ENCODE measurements at regions not wholly inside any gene's neighbourhood (a gene's known extent, or its start where the extent isn't known, plus 50 kb on each side); places are given as distances from the start of the nearest gene placed in this dataset.

GRCh38 chr2:215758691-215759090 lies 254.7 kb downstream of the MREG start:
- no peaks in the 10 kb centered on the region for H3K9me3 ChIP-seq (ENCODE audit: control insufficient read depth, insufficient read depth, low read length)
- H3K4me3 ChIP-seq (ENCODE audit: low read length), result no peak overlapping the region
- H3K27me3 ChIP-seq (ENCODE audit: control insufficient read depth, insufficient read depth, low read length), result no peaks in the 10 kb centered on the region
- DNase-seq (ENCODE audit: low read depth, low spot score), result no peak
- WGBS (ENCODE audit: insufficient coverage, insufficient read length), result no CpG with 5 or more reads among the region's 4 CpGs
- H3K36me3 ChIP-seq (ENCODE audit: control insufficient read depth, insufficient read depth, low read length), result no peaks in the 10 kb centered on the region
- no peaks in the 10 kb centered on the region for H3K4me1 ChIP-seq (ENCODE audit: control insufficient read depth, insufficient read depth, low read length)
- no peak overlapping the region for H3K27ac ChIP-seq (ENCODE audit: low read length)

DNA sequence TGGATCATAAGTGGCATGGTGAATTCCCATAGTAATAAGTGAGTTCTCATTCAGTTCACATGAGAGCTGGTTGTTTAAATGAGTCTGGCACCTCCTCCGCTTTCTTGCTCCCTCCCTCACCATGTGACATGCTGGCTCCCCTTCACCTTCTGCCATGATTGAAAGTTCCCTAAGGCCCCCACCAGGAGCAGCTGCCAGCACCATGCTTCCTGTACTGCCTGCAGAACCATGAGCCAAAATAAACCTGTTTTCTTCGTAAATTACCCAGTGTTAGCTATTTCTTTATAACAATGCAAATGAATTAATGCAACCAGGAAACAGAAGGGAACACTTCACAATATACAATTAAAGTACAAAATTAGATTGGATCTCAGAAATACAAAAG lies 257.0 kb downstream of the MREG start:
- H3K36me3 ChIP-seq (ENCODE audit: control insufficient read depth, insufficient read depth, low read length), result no peaks in the 10 kb centered on the region
- H3K4me1 ChIP-seq (ENCODE audit: control insufficient read depth, insufficient read depth, low read length), result no peaks in the 10 kb centered on the region
- H3K27ac ChIP-seq (ENCODE audit: low read length), result no peak overlapping the region
- no peak for DNase-seq (ENCODE audit: low read depth, low spot score)
- WGBS (ENCODE audit: insufficient coverage, insufficient read length), result no CpG with 5 or more reads among the region's 2 CpGs
- H3K27me3 ChIP-seq (ENCODE audit: control insufficient read depth, insufficient read depth, low read length), result no peaks in the 10 kb centered on the region
- no peaks in the 10 kb centered on the region for H3K9me3 ChIP-seq (ENCODE audit: control insufficient read depth, insufficient read depth, low read length)
- H3K4me3 ChIP-seq (ENCODE audit: low read length), result no peak overlapping the region

DNA sequence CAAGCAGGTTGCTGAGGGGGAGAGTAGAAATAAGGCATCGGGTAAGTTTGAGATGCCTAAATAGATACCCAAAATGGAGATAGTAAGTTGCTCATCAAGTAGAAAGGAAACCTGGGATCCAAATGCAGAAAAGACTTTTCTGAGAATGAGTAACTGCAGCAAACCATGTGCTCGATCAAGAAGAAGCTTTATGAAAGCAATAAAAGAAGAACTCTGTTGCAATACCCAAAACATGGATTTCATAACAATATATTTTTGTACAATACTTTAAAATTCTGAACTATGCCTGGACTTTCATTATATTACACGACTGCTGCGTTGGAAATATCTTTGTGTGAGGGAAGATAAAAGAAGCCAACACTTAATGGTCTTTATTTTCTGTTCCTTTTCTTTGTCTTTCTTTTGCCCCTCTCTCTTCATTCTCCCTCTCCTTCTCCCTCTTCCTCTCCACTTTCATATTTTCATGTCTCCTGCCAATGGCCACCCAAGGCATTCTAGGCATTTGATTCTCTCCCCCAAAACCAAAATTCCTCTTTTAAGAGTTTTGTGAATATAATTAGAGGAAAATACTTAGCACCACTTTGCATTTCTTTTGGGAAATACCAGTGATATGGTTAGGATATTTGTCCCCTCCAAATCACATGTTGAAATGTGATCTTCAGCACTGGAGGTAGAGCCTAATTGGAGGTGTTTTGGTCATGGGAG lies 257.6 kb downstream of the MREG start:
- Histone ChIP-seq H3K27me3 (ENCODE audit: control insufficient read depth, insufficient read depth, low read length) (no peaks in the 10 kb centered on the region), H3K9me3 (ENCODE audit: control insufficient read depth, insufficient read depth, low read length) (no peaks in the 10 kb centered on the region), H3K27ac (ENCODE audit: low read length) (no peak overlapping the region), H3K36me3 (ENCODE audit: control insufficient read depth, insufficient read depth, low read length) (no peaks in the 10 kb centered on the region), H3K4me1 (ENCODE audit: control insufficient read depth, insufficient read depth, low read length) (no peaks in the 10 kb centered on the region), H3K4me3 (ENCODE audit: low read length) (no peak overlapping the region)
- no CpG with 5 or more reads among the region's 4 CpGs for WGBS (ENCODE audit: insufficient coverage, insufficient read length)
- no peak for DNase-seq (ENCODE audit: low read depth, low spot score)

GRCh38 chr2:215754546-215754945 lies 258.8 kb downstream of the MREG start:
- no peak overlapping the region for H3K27ac ChIP-seq (ENCODE audit: low read length)
- H3K4me1 ChIP-seq (ENCODE audit: control insufficient read depth, insufficient read depth, low read length), result no peaks in the 10 kb centered on the region
- no peak for DNase-seq (ENCODE audit: low read depth, low spot score)
- H3K36me3 ChIP-seq (ENCODE audit: control insufficient read depth, insufficient read depth, low read length), result no peaks in the 10 kb centered on the region
- no peaks in the 10 kb centered on the region for H3K9me3 ChIP-seq (ENCODE audit: control insufficient read depth, insufficient read depth, low read length)
- H3K4me3 ChIP-seq (ENCODE audit: low read length), result no peak overlapping the region
- H3K27me3 ChIP-seq (ENCODE audit: control insufficient read depth, insufficient read depth, low read length), result no peaks in the 10 kb centered on the region
- no CpG with 5 or more reads among the region's 3 CpGs for WGBS (ENCODE audit: insufficient coverage, insufficient read length)

DNA sequence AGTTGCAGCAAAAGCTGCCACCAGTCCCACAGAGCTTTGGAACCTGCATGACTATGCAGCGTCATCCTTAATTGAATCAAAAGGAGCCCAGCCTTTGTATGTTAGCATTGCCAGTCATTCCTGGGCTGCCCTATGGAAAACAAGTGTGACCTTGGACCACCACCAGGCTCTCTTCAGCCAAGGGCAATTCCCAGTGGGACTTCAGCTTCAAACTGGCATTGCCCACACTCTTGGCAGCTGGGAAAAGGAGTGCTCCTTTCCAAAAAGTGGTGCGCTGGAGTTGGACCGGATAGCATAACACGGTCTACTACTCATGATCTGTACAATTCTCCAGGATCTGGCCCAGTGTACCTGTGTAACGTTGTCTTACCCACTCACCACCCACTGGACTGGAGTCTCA lies 259.5 kb downstream of the MREG start:
- H3K27ac ChIP-seq (ENCODE audit: low read length), result no peak overlapping the region
- H3K9me3 ChIP-seq (ENCODE audit: control insufficient read depth, insufficient read depth, low read length), result no peaks in the 10 kb centered on the region
- no CpG with 5 or more reads among the region's 5 CpGs for WGBS (ENCODE audit: insufficient coverage, insufficient read length)
- H3K4me1 ChIP-seq (ENCODE audit: control insufficient read depth, insufficient read depth, low read length), result no peaks in the 10 kb centered on the region
- H3K4me3 ChIP-seq (ENCODE audit: low read length), result no peak overlapping the region
- DNase-seq (ENCODE audit: low read depth, low spot score), result no peak
- no peaks in the 10 kb centered on the region for H3K36me3 ChIP-seq (ENCODE audit: control insufficient read depth, insufficient read depth, low read length)
- no peaks in the 10 kb centered on the region for H3K27me3 ChIP-seq (ENCODE audit: control insufficient read depth, insufficient read depth, low read length)

DNA sequence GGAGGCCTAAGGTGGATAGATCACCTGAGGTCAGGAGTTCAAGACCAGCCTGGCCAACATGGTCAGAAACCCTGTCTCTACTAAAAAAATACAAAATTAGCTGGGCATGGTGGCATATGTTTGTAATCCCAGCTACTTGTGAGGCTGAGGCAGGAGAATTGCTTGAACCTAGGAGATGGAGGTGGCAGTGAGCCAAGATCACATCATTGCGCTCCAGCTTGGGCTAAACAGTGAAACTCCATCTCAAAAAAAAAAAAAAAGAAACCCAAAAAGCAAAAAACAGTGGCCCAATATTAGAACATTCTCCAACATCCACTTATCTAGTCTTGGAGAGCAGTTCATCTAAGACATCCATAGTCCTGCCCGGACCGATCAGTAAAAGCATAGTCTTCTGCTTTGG lies 260.4 kb downstream of the MREG start:
- no peak for DNase-seq (ENCODE audit: low read depth, low spot score)
- no peaks in the 10 kb centered on the region for H3K27me3 ChIP-seq (ENCODE audit: control insufficient read depth, insufficient read depth, low read length)
- H3K9me3 ChIP-seq (ENCODE audit: control insufficient read depth, insufficient read depth, low read length), result no peaks in the 10 kb centered on the region
- no peaks in the 10 kb centered on the region for H3K36me3 ChIP-seq (ENCODE audit: control insufficient read depth, insufficient read depth, low read length)
- no CpG with 5 or more reads among the region's 3 CpGs for WGBS (ENCODE audit: insufficient coverage, insufficient read length)
- H3K4me1 ChIP-seq (ENCODE audit: control insufficient read depth, insufficient read depth, low read length), result no peaks in the 10 kb centered on the region
- no peak overlapping the region for H3K27ac ChIP-seq (ENCODE audit: low read length)
- no peak overlapping the region for H3K4me3 ChIP-seq (ENCODE audit: low read length)

DNA sequence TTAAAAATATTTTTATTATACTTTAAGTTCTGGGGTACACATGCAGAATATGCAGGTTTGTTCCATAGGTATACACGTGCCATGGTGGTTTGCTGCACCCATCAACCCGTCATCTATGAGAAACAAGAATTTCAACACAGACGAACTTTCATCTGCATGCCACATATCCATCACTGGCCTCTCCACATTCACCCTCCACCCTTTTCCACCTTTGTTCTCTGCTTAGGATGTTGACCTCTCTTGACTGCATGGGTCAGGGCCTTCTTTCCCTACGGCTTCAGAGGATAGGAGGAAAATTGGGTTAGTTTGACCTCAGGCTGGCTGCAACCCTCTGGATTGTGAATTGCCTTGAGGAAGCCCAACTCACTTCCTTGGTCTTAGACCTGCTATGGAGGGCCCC lies 260.9 kb downstream of the MREG start:
- no peak for DNase-seq (ENCODE audit: low read depth, low spot score)
- no peaks in the 10 kb centered on the region for H3K4me1 ChIP-seq (ENCODE audit: control insufficient read depth, insufficient read depth, low read length)
- H3K9me3 ChIP-seq (ENCODE audit: control insufficient read depth, insufficient read depth, low read length), result no peaks in the 10 kb centered on the region
- no peaks in the 10 kb centered on the region for H3K36me3 ChIP-seq (ENCODE audit: control insufficient read depth, insufficient read depth, low read length)
- H3K4me3 ChIP-seq (ENCODE audit: low read length), result no peak overlapping the region
- H3K27ac ChIP-seq (ENCODE audit: low read length), result no peak overlapping the region
- no CpG with 5 or more reads among the region's 4 CpGs for WGBS (ENCODE audit: insufficient coverage, insufficient read length)
- H3K27me3 ChIP-seq (ENCODE audit: control insufficient read depth, insufficient read depth, low read length), result no peaks in the 10 kb centered on the region

GRCh38 chr2:215751911-215752272 lies 261.5 kb downstream of the MREG start:
- no peak overlapping the region for H3K4me3 ChIP-seq (ENCODE audit: low read length)
- no peaks in the 10 kb centered on the region for H3K9me3 ChIP-seq (ENCODE audit: control insufficient read depth, insufficient read depth, low read length)
- no CpG with 5 or more reads among the region's 3 CpGs for WGBS (ENCODE audit: insufficient coverage, insufficient read length)
- H3K36me3 ChIP-seq (ENCODE audit: control insufficient read depth, insufficient read depth, low read length), result no peaks in the 10 kb centered on the region
- DNase-seq (ENCODE audit: low read depth, low spot score), result no peak
- no peaks in the 10 kb centered on the region for H3K27me3 ChIP-seq (ENCODE audit: control insufficient read depth, insufficient read depth, low read length)
- no peaks in the 10 kb centered on the region for H3K4me1 ChIP-seq (ENCODE audit: control insufficient read depth, insufficient read depth, low read length)
- H3K27ac ChIP-seq (ENCODE audit: low read length), result no peak overlapping the region

- Histone ChIP-seq H3K4me1 (ENCODE audit: control insufficient read depth, insufficient read depth, low read length) (no peaks in the 10 kb centered on the region), H3K4me3 (ENCODE audit: low read length) (no peak overlapping the region), H3K27me3 (ENCODE audit: control insufficient read depth, insufficient read depth, low read length) (no peaks in the 10 kb centered on the region), H3K9me3 (ENCODE audit: control insufficient read depth, insufficient read depth, low read length) (no peaks in the 10 kb centered on the region), H3K36me3 (ENCODE audit: control insufficient read depth, insufficient read depth, low read length) (no peaks in the 10 kb centered on the region), H3K27ac (ENCODE audit: low read length) (no peak overlapping the region)
- DNase-seq (ENCODE audit: low read depth, low spot score), result no peak
- no CpG with 5 or more reads among the region's 3 CpGs for WGBS (ENCODE audit: insufficient coverage, insufficient read length)
Measured at GRCh38 chr2:215751200-215751910, 262.0 kb downstream of the MREG start.

DNA sequence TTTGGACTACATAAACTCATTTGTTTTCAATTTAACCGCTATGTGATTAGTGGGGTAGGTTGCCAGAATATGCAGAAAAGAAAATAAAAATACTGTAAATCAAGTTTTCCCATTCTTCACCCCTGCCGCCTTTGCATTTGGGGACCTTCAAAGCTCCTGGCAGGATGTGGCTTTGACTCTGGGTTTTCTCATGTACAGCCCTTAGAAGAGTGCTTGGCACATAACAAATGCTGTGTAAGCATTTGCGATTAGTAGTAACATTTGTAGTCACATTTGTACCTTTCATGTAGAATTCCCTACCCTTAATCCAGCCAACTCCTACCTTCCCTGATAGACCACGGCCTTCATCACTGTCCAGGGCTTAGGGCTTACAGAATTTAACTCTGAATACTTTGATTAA lies 262.6 kb downstream of the MREG start:
- Histone ChIP-seq H3K36me3 (ENCODE audit: control insufficient read depth, insufficient read depth, low read length) (no peaks in the 10 kb centered on the region), H3K4me1 (ENCODE audit: control insufficient read depth, insufficient read depth, low read length) (no peaks in the 10 kb centered on the region), H3K9me3 (ENCODE audit: control insufficient read depth, insufficient read depth, low read length) (no peaks in the 10 kb centered on the region), H3K4me3 (ENCODE audit: low read length) (no peak overlapping the region), H3K27me3 (ENCODE audit: control insufficient read depth, insufficient read depth, low read length) (no peaks in the 10 kb centered on the region), H3K27ac (ENCODE audit: low read length) (no peak overlapping the region)
- no peak for DNase-seq (ENCODE audit: low read depth, low spot score)
- no CpG with 5 or more reads among the region's 4 CpGs for WGBS (ENCODE audit: insufficient coverage, insufficient read length)

All from iPS DF 6.9 (cell line).